ENCODE measurements at regions not wholly inside any gene's neighbourhood (a gene's known extent, or its start where the extent isn't known, plus 50 kb on each side); places are given as distances from the start of the nearest gene placed in this dataset.

DNA sequence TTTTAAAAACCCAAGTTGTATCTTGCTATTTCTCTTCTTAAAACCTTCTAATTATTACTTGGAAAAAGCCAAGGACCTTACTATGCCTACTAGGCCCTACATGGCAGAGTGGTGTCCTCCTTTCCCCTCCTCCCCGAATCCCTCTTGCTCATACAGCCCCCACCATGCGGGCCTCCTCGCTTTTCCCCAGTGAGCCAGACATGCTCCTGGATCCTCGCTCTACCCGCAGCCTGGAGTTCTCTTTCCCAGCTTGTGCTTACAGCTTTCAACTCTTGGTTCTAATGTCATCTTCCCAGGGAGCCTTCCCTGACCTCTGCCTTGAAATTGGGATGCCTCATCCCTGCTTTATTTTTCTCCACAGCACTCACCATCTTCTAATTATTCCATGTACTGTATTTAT lies 111.8 kb upstream of the TLE3 start:
- TF ChIP-seq, protein P1, sequence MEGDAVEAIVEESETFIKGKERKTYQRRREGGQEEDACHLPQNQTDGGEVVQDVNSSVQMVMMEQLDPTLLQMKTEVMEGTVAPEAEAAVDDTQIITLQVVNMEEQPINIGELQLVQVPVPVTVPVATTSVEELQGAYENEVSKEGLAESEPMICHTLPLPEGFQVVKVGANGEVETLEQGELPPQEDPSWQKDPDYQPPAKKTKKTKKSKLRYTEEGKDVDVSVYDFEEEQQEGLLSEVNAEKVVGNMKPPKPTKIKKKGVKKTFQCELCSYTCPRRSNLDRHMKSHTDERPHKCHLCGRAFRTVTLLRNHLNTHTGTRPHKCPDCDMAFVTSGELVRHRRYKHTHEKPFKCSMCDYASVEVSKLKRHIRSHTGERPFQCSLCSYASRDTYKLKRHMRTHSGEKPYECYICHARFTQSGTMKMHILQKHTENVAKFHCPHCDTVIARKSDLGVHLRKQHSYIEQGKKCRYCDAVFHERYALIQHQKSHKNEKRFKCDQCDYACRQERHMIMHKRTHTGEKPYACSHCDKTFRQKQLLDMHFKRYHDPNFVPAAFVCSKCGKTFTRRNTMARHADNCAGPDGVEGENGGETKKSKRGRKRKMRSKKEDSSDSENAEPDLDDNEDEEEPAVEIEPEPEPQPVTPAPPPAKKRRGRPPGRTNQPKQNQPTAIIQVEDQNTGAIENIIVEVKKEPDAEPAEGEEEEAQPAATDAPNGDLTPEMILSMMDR (IDR thresholded peaks at IDR 0.05; ENCODE audit: control insufficient read depth, extremely low read depth, insufficient read depth): no peak
- DNase-seq (ENCODE audit: low read depth): no peak
- no peak overlapping the region for H3K4me3 ChIP-seq (ENCODE audit: low read depth, low read length)

DNA sequence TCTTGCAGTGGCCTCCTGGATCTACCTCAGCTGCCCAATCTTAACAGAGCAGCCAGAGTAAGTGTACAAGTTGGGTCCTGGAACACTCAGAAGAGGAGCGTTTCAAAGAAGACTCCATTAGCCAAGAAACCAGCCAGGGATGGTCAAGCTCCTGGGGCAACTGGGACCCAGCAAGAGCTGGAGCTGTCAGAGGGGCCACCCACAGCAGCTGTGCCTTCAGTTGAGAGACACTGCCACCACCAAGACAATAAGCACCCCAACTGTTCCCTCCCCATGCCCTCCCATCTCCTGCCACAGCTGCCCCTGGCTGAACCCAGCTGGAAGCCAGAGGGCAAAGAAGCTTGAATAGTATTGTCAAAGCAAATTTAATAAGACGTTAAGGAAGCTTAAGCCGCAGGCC lies 110.6 kb upstream of the TLE3 start:
- TF ChIP-seq, protein P1 (IDR thresholded peaks at IDR 0.05; ENCODE audit: control insufficient read depth, extremely low read depth, insufficient read depth): no peak
- H3K4me3 ChIP-seq (ENCODE audit: low read depth, low read length): no peak overlapping the region
- no peak for DNase-seq (ENCODE audit: low read depth)

DNA sequence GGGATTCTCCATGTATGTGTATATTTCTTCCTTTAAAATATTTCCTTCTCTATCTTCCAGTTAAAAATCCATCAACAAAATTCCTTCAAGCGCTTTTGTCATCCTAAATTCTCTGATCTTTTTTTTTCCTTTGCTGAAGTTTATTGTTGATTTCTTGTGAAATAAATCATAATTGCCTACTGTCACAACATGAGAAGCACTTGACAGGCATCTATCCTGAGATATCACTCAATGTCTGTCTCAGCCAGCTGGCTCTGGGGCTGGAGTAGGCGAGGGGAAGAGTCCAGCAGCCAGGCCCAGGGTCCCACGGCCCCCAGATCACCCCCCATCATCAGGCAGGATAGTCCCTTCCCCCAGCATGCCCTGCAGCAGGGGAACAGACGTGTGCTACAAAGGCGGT lies 109.0 kb upstream of the TLE3 start:
- H3K4me3 ChIP-seq (ENCODE audit: low read depth, low read length): no peak overlapping the region
- TF ChIP-seq, protein P1 (IDR thresholded peaks at IDR 0.05; ENCODE audit: control insufficient read depth, extremely low read depth, insufficient read depth): no peak
- DNase-seq (ENCODE audit: low read depth): no peak

DNA sequence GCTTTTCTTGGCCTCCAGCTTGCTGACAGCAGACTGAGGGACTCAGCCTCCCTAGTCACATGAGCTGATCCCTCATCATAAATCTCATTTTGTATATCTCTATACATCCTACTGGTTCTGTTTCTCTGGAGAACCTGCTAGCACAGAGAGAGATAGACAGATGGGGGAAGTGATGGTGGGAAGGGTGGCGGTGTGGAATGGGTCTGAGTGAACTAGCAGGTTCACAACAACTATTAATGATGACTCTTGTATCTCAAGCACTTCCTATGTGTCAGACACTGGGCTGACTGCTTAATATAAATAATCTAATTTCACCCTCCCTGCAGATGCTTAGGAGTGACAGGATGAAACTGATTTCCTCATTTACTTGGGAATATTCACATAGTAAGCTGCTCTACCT lies 106.9 kb upstream of the TLE3 start:
- DNase-seq (ENCODE audit: low read depth): no peak
- no peak overlapping the region for H3K4me3 ChIP-seq (ENCODE audit: low read depth, low read length)
- TF ChIP-seq, protein P1 (IDR thresholded peaks at IDR 0.05; ENCODE audit: control insufficient read depth, extremely low read depth, insufficient read depth): no peak

DNA sequence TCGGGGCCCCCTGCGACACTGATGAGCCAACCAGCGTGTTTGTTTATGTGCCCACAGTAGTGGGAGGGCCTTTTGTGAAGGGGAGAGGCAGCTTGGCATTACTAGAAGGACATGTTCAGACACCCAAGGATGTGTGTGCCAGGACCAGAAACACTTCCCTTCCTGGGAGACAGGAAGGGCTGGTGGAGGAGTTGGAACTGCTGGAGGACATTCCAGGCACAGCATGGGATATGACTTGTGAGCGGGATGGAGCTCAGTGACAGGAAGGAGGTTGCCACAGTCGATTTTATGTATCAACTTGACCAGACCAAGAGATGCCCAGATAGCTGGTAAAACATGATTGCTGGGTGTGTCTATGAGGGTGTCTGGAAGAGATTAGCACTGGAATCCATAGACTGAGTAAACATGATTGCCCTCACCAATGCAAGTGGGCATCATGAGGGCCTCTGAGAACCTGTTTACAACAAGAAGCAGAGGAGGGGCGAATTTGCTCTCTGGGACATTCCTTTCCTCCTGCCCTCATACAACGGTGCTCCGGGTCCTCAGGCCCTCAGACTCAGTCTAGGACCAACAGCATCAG lies 106.4 kb upstream of the TLE3 start:
- no peak for DNase-seq (ENCODE audit: low read depth)
- H3K4me3 ChIP-seq (ENCODE audit: low read depth, low read length): no peak overlapping the region
- TF ChIP-seq, protein P1 (IDR thresholded peaks at IDR 0.05; ENCODE audit: control insufficient read depth, extremely low read depth, insufficient read depth): no peak

DNA sequence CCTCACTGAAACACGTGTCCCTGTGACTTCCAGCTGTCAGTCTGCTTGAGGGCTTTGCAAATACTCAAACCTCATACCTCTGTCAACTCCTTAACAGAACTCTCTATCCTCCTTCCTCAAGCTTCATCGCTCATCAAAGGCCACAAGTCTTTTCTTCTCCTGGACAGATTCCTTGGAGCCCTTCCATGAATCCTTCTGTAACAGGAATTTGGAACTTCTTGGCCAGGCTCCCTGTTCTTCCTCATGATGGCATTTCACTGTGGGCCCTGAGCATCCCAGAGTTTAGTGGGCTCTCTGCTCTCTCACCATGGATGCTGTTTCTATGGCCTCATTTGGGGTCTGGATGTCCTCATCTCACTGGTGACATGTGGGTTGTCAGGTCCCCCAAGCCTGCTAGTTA lies 105.0 kb upstream of the TLE3 start:
- no peak overlapping the region for H3K4me3 ChIP-seq (ENCODE audit: low read depth, low read length)
- no peak for DNase-seq (ENCODE audit: low read depth)
- TF ChIP-seq, protein P1 (IDR thresholded peaks at IDR 0.05; ENCODE audit: control insufficient read depth, extremely low read depth, insufficient read depth): no peak

DNA sequence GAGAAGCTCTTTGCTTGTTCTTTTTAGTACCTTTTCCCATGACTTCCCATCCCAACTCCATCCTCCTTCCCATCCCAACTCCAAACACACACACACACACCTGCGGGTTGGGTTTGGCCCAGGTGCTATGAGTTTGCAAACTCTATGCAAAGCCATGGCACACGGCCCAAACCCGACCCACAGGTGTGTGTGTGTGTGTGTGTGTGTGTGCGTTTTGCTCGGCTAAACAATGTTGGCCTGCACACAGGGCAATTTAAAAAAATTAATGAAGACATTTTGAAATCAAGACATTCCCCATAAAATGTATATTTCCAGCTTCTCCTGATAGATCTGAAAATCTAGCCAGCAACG lies 103.7 kb upstream of the TLE3 start:
- peak; percentile 6 for DNase-seq (ENCODE audit: low read depth)
- TF ChIP-seq, protein P1 (IDR thresholded peaks at IDR 0.05; ENCODE audit: control insufficient read depth, extremely low read depth, insufficient read depth): no peak
- no peak overlapping the region for H3K4me3 ChIP-seq (ENCODE audit: low read depth, low read length)
